Small intestine (tissue), 7 donors: ENCODE measurements at regions not wholly inside any gene's neighbourhood (a gene's known extent, or its start where the extent isn't known, plus 50 kb on each side); places are given as distances from the start of the nearest gene placed in this dataset.

Source experiments
- DNase-seq, 2 donors: peaks; one replicate each; pipeline versions ENCODE4 v3.0.0 to v3.0.0-alpha.2; 2013
- FAIRE-seq: peaks from 2 replicates; lab custom pipeline; 2012; peaks lifted over from hg19 to GRCh38; lab: Jason Lieb, UNC
- H3K27ac ChIP-seq, 3 donors: one replicate each; pipeline ENCODE4 v1.5.1; 2013; ENCODE audit warnings: low read length in 2 of 3, mild to moderate bottlenecking in 2 of 3, control low read depth in 1 of 3, inconsistent platforms in 1 of 3, low read depth in 1 of 3, moderate library complexity in 1 of 3
- H3K27me3 ChIP-seq, 3 donors: one replicate each; pipeline ENCODE4 v1.6.1; 2013; ENCODE audit warnings: low read length in 3 of 3, inconsistent platforms in 1 of 3; ENCODE audit not compliant: control insufficient read depth in 3 of 3, insufficient read depth in 3 of 3
- H3K36me3 ChIP-seq, 3 donors: one replicate each; pipeline ENCODE4 v1.6.1; 2013; ENCODE audit warnings: low read length in 3 of 3, inconsistent platforms in 1 of 3, low read depth in 1 of 3, mild to moderate bottlenecking in 1 of 3, moderate library complexity in 1 of 3; ENCODE audit not compliant: control insufficient read depth in 3 of 3, insufficient read depth in 2 of 3
- H3K4me1 ChIP-seq, 3 donors: one replicate each; pipeline ENCODE4 v1.6.1; 2013; ENCODE audit warnings: low read length in 2 of 3, inconsistent platforms in 1 of 3, low read depth in 1 of 3, mild to moderate bottlenecking in 1 of 3, moderate library complexity in 1 of 3; ENCODE audit not compliant: control insufficient read depth in 3 of 3, insufficient read depth in 2 of 3
- H3K4me3 ChIP-seq, 3 donors: one replicate each; pipeline ENCODE4 v1.5.1; 2013; ENCODE audit warnings: low read length in 3 of 3, control low read depth in 1 of 3, inconsistent platforms in 1 of 3, low read depth in 1 of 3, mild to moderate bottlenecking in 1 of 3, moderate library complexity in 1 of 3
- H3K9me3 ChIP-seq, 2 donors: one replicate each; pipeline ENCODE4 v1.6.1; 2013; ENCODE audit warnings: low read depth in 1 of 2, low read length in 1 of 2; ENCODE audit not compliant: control insufficient read depth in 2 of 2, insufficient read depth in 1 of 2
- WGBS, 3 donors: extraction: QIAGEN DNeasy Blood & Tissue Kit; methylation state at CpG; one replicate each; pipeline ENCODE4 v1.1.7; 2013; 5-methylcytosine and 5-hydroxymethylcytosine counted together
- donor health status: healthy with polysubstance abuse.
- donor health status: control.
- donor health status: control.
- donor health status: Bipolar disorder and iron deficiency.
- donor health status: healthy.

GRCh38 chr7:22610951-22611757 is 111.2 kb upstream of the STEAP1B start:
- H3K4me1 ChIP-seq = no peaks in the 10 kb centered on the region
- FAIRE-seq (no peak), DNase-seq (no peak)
- no peak overlapping the region for H3K27ac ChIP-seq
- no peak overlapping the region for H3K4me3 ChIP-seq
- H3K9me3 ChIP-seq = peaks cover 0 to 1% of the 10 kb centered on the region in 2 donors
- H3K27me3 ChIP-seq = no peaks in the 10 kb centered on the region
- H3K36me3 ChIP-seq = no peaks in the 10 kb centered on the region
- WGBS, 3 donors = 79 to 86% (median 80%) methylated on average over 3 of the region's 3 CpGs

DNA sequence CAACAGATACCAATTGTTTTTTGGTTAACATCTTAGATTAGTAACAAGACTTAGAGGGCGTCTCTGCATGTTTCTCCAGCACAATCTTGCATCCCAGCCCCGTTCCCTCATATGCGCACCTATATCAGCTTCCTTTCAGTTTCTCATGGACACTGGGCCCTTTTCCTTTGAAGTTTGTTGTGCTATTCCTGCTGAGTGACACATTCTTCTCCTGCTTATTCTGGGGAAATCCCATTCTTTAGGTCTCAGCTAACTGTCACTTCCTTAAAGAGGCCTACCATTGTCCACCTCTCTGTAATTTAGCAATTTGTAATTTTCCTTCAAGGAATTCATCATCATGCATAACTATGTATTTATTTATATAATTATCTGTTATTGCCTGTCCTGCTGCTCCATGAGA is 110.3 kb upstream of the STEAP1B start:
- 52 to 84% (median 61%) methylated on average over 3 of the region's 3 CpGs for WGBS, 3 donors

DNA sequence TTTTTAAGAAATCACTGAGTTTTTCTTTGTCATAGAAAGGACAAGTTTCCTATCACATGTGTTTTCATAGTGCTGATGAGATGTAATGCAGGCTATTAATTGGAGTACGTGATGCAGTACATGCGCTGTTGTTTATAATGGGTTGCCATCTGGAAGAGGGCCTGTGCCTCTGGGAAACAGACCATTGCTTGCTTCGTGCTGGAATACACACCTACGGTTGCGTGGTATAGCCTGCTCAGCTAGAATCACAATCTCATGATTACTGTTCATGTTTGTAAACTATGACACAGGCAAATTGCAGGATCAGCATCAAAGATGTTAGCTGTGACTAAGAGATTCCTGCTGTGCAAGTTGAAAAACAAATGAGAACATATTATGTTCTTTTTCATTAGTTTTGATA is 107.2 kb upstream of the STEAP1B start:
- DNase-seq (no peak), FAIRE-seq (no peak)
- H3K9me3 ChIP-seq = peaks cover 0 to 1% of the 10 kb centered on the region in 2 donors
- H3K4me3 ChIP-seq = no peak overlapping the region
- H3K36me3 ChIP-seq = no peaks in the 10 kb centered on the region
- H3K27ac ChIP-seq = no peak overlapping the region
- WGBS, 3 donors = 70 to 87% (median 85%) methylated on average over 5 of the region's 5 CpGs
- no peaks in the 10 kb centered on the region for H3K4me1 ChIP-seq
- no peaks in the 10 kb centered on the region for H3K27me3 ChIP-seq

More for the DNA sequence above, 110.3 kb upstream of the STEAP1B start:
- DNase-seq (no peak), FAIRE-seq (no peak)
- Histone ChIP-seq H3K27me3 (no peaks in the 10 kb centered on the region), H3K27ac (no peak overlapping the region), H3K4me1 (no peaks in the 10 kb centered on the region), H3K9me3 (peaks cover 0 to 1% of the 10 kb centered on the region in 2 donors), H3K36me3 (no peaks in the 10 kb centered on the region), H3K4me3 (no peak overlapping the region)

DNA sequence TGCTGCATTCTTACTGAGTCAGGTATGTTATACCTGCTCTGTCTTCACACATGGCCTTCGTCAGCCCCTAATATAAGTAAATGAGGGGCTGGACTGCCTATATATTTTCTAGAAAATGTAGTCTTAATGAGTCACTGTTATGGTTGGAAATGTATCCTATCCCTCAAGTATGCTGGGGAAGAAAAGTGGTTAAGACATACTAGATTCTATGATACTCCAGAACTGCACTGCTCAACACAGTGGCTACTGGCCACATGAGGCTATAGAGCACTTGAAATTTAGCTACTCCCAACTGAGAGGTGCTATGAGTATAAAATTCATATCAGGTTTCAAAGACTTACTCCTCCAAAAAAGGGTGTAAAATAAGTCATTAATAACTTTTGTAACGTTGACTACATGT is 104.3 kb upstream of the STEAP1B start:
- H3K36me3 ChIP-seq = no peaks in the 10 kb centered on the region
- DNase-seq (no peak), FAIRE-seq (no peak)
- no peaks in the 10 kb centered on the region for H3K27me3 ChIP-seq
- WGBS, 3 donors = 69 to 83% (median 81%) methylated on average over 2 of the region's 2 CpGs
- no peak overlapping the region for H3K4me3 ChIP-seq
- H3K4me1 ChIP-seq = no peaks in the 10 kb centered on the region
- no peak overlapping the region for H3K27ac ChIP-seq
- H3K9me3 ChIP-seq = no peaks in the 10 kb centered on the region

GRCh38 chr7:22601812-22602565 is 102.0 kb upstream of the STEAP1B start:
- H3K27ac ChIP-seq = no peak overlapping the region
- FAIRE-seq (no peak), DNase-seq (no peak)
- no peak overlapping the region for H3K4me3 ChIP-seq
- no peaks in the 10 kb centered on the region for H3K36me3 ChIP-seq
- 72 to 83% (median 75%) methylated on average over 4 of the region's 4 CpGs for WGBS, 3 donors
- H3K4me1 ChIP-seq = no peaks in the 10 kb centered on the region
- H3K9me3 ChIP-seq = no peaks in the 10 kb centered on the region
- H3K27me3 ChIP-seq = no peaks in the 10 kb centered on the region

DNA sequence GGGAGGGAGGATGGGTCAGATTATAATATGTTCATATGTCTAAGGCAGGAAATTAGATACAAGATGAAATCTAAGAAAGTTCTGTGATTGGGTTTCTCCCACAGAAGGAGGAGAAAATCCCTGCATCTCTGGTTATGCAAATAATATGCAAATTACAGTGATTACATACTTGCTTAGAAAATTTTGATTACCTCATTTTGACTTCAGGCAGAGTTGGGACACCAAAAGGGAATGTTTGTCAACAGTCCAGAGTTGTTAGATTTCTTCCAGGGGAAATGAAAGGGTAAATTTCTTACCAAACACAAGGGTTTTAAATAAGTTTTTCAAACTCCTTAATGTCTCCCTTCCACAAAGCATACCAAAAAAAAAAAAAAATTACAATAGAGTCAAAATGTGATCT is 101.4 kb upstream of the STEAP1B start:
- Histone ChIP-seq H3K27ac (no peak overlapping the region), H3K4me1 (no peaks in the 10 kb centered on the region), H3K9me3 (no peaks in the 10 kb centered on the region), H3K27me3 (no peaks in the 10 kb centered on the region), H3K36me3 (no peaks in the 10 kb centered on the region), H3K4me3 (no peak overlapping the region)
- DNase-seq (no peak), FAIRE-seq (no peak)

- no peak overlapping the region for H3K4me3 ChIP-seq
- WGBS, 3 donors = 65 to 75% (median 74%) methylated on average over 5 of the region's 5 CpGs
- no peaks in the 10 kb centered on the region for H3K27me3 ChIP-seq
- H3K36me3 ChIP-seq = no peaks in the 10 kb centered on the region
- H3K4me1 ChIP-seq = no peaks in the 10 kb centered on the region
- DNase-seq (no peak), FAIRE-seq (no peak)
- no peak overlapping the region for H3K27ac ChIP-seq
- no peaks in the 10 kb centered on the region for H3K9me3 ChIP-seq
Observed at GRCh38 chr7:22601003-22601402, 101.0 kb upstream of the STEAP1B start.

DNA sequence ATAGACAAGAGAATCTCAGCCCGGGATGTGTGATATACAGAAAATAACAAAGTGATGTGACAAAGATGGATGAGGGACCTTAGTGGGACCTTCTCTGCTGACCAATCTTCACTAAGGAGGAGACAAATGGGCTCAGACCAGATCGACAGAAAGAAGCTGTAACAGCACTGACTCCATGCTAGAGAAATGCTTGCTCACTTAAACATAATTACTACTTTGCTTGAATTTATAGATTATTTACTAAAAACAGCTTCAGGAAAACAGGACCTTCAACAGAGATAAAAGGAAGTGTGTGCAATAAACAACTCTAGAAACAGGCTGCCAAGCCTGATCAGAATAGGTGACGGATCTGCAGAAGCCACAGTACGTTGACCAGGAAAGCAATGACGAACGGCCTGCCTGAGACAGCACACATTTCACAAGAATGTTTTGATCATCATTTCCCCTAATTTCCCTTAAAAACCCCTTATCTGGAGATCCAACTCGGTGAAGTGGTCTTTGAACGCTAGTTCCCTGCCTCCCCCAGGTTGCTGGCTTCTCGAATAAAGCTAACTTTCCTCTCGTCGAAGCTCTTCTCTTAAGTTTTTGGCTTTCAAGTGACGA is 98.4 kb upstream of the STEAP1B start:
- Histone ChIP-seq H3K36me3 (no peaks in the 10 kb centered on the region), H3K4me3 (no peak overlapping the region), H3K27ac (no peak overlapping the region), H3K9me3 (no peaks in the 10 kb centered on the region), H3K27me3 (no peaks in the 10 kb centered on the region), H3K4me1 (no peaks in the 10 kb centered on the region)
- WGBS, 3 donors = 76 to 78% (median 76%) methylated on average over 12 of the region's 12 CpGs
- no peak for FAIRE-seq
- DNase-seq = no peak
